ENCODE measurements at regions not wholly inside any gene's neighbourhood (a gene's known extent, or its start where the extent isn't known, plus 50 kb on each side); places are given as distances from the start of the nearest gene placed in this dataset.

DNA sequence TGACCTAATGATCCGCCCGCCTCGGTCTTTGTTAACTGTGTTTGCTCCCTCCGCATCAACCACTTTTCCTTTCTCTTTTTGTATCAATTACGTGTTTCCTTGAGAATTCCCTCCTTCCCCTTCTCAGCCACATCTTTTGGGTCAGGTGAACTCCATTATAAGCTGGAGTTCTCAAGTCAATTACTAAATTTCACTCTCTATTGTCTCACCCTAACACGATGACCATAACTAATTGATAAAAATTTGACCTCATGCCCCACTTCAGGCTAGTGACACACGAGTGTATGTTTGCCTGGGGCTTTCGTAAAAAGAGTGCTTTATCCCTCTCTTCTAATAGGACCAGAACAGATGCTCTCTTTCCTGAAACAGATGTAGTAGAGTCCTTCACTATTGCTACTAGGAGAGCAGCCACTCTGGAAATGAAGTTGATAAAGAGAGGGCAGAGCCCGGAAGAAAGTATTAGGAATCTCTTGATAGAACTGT lies 403.6 kb upstream of the ANXA10 start:
- TF ChIP-seq POLR2A (IDR thresholded peaks at IDR 0.05), result no peak
- no peak for TF ChIP-seq CTCF (IDR thresholded peaks at IDR 0.05)

Measured in Peyer's patch (tissue), 4 donors.